Endothelial cell of umbilical vein (primary cell): ENCODE measurements at regions not wholly inside any gene's neighbourhood (a gene's known extent, or its start where the extent isn't known, plus 50 kb on each side); places are given as distances from the start of the nearest gene placed in this dataset.
"Not testable (repeated sequence)": the region's sequence is repeated elsewhere in the genome, so short reads cannot be mapped to it uniquely, and the experiment has no call there.

Experiments used
- BruUV-seq: library from RNA; stranded (reverse); fragments of 400-500 nt; replicated peaks from 2 replicates; lab custom pipeline; 2021; lab: Mats Ljungman, UMichigan
- CTCF ChIA-PET: fragments of 300-600, 350-600 bp; sonication (Branson Sonifier 250); formaldehyde crosslinking; loops from one replicate; lab custom pipeline; 2021; ENCODE audit warnings: antibody characterized with exemption, inconsistent platforms; lab: Charles Lee
- POLR2A ChIA-PET: fragments of 300-600, 350-600 bp; sonication (Branson Sonifier 250); formaldehyde crosslinking; loops from one replicate; lab custom pipeline; 2021; ENCODE audit warnings: antibody characterized with exemption, inconsistent platforms; lab: Charles Lee
- DNase-seq: peaks from one replicate; pipeline ENCODE4 v3.0.0-alpha.2; 2011; ENCODE audit warnings: low read depth, low spot score
- FAIRE-seq: peaks from 2 replicates; lab custom pipeline; 2011; peaks lifted over from hg19 to GRCh38; lab: Jason Lieb, UNC
- H2AFZ ChIP-seq: 2 replicates; pipeline ENCODE4 v1.6.0; 2012; ENCODE audit warnings: low read depth, low read length, control low read depth, inconsistent platforms
- H3K27ac ChIP-seq: 2 replicates; pipeline ENCODE4 v1.5.1; 2011; ENCODE audit warnings: low read depth, mild to moderate bottlenecking, control low read depth, low read length, moderate library complexity; ENCODE audit not compliant: insufficient read depth
- H3K27me3 ChIP-seq, 2 experiments: 2 replicates each; pipeline versions ENCODE4 v1.6.0 to v1.6.1; 2011; ENCODE audit warnings: low read length in 2 of 2, mixed read lengths in 1 of 2; ENCODE audit not compliant: control insufficient read depth in 2 of 2, insufficient read depth in 2 of 2
- H3K36me3 ChIP-seq, 2 experiments: 2 replicates in 1 of 2; 3 replicates in 1 of 2; pipeline ENCODE4 v1.5.1; 2011; ENCODE audit warnings: low read length in 2 of 2, mild to moderate bottlenecking in 1 of 2, moderate library complexity in 1 of 2; ENCODE audit not compliant: control insufficient read depth in 2 of 2, insufficient read depth in 2 of 2; ENCODE audit errors: extremely low read depth in 1 of 2
- H3K4me1 ChIP-seq: 3 replicates; pipeline ENCODE4 v1.5.1; 2011; ENCODE audit warnings: mild to moderate bottlenecking, low read length; ENCODE audit not compliant: control insufficient read depth, insufficient read depth; ENCODE audit errors: extremely low read depth
- H3K4me2 ChIP-seq: 2 replicates; pipeline ENCODE4 v1.6.1; 2011; ENCODE audit warnings: low read length, control low read depth, mixed read lengths; ENCODE audit not compliant: insufficient read depth
- H3K4me3 ChIP-seq, 3 experiments: fragments of 200-600 bp in 1 of 3; sonication (generic), shearing (Covaris generic) in 1 of 3; replicated peaks in 1 of 3; 2 replicates each; pipeline ENCODE4 v1.5.1; 2011 to 2016; ENCODE audit warnings: control low read depth in 3 of 3, low read length in 3 of 3, mild to moderate bottlenecking in 2 of 3, inconsistent platforms in 1 of 3, low read depth in 1 of 3, moderate library complexity in 1 of 3; ENCODE audit not compliant: insufficient read depth in 1 of 3
- H3K79me2 ChIP-seq: 2 replicates; pipeline ENCODE4 v1.6.0; 2012; ENCODE audit warnings: low read length, inconsistent platforms; ENCODE audit not compliant: control insufficient read depth, insufficient read depth
- H3K9ac ChIP-seq: replicated peaks from 2 replicates; pipeline ENCODE3; 2011; ENCODE audit warnings: low read length, control low read depth; ENCODE audit not compliant: insufficient read depth; ENCODE audit errors: extremely low read depth
- H3K9me1 ChIP-seq: replicated peaks from 3 replicates; pipeline ENCODE4 v1.6.0; 2011; ENCODE audit warnings: mild to moderate bottlenecking, low read length; ENCODE audit not compliant: control insufficient read depth, insufficient read depth; ENCODE audit errors: extremely low read depth
- H3K9me3 ChIP-seq: replicated peaks from 2 replicates; pipeline ENCODE4 v1.5.1; 2012; ENCODE audit warnings: low read length, inconsistent platforms; ENCODE audit not compliant: control insufficient read depth, insufficient read depth
- H4K20me1 ChIP-seq: replicated peaks from 2 replicates; pipeline ENCODE3; 2011; ENCODE audit warnings: mild to moderate bottlenecking, low read length; ENCODE audit not compliant: control insufficient read depth, insufficient read depth; ENCODE audit errors: extremely low read depth
- EZH2 ChIP-seq: IDR thresholded peaks from 2 replicates; pipeline ENCODE4 v1.6.1; 2012; ENCODE audit warnings: borderline replicate concordance, low read depth, mild to moderate bottlenecking, moderate library complexity, low read length, inconsistent platforms; ENCODE audit not compliant: severe bottlenecking
- FOS ChIP-seq: IDR thresholded peaks from 2 replicates; pipeline ENCODE4 v1.6.1; 2011; ENCODE audit warnings: mild to moderate bottlenecking, low read length, moderate library complexity, borderline replicate concordance; ENCODE audit not compliant: insufficient read depth
- GATA2 ChIP-seq: IDR thresholded peaks from 2 replicates; pipeline ENCODE4 v1.7.0; 2011; ENCODE audit warnings: low read depth, mild to moderate bottlenecking, moderate library complexity, mixed read lengths, low read length; ENCODE audit not compliant: insufficient read length, insufficient read depth
- MAX ChIP-seq: IDR thresholded peaks from 2 replicates; pipeline ENCODE4 v1.6.1; 2011; ENCODE audit not compliant: insufficient read depth, insufficient read length
- MYC ChIP-seq: IDR thresholded peaks from one replicate; pipeline ENCODE4 v1.6.1; 2011; ENCODE audit warnings: mild to moderate bottlenecking, low read depth, low read length
- POLR2A ChIP-seq: IDR thresholded peaks from 2 replicates; pipeline ENCODE4 v1.6.1; 2012; ENCODE audit warnings: low read depth, mild to moderate bottlenecking, control low read depth, low read length
- POLR2AphosphoS5 ChIP-seq: IDR thresholded peaks from 2 replicates; pipeline ENCODE4 v1.6.1; 2012; ENCODE audit warnings: low read depth, mild to moderate bottlenecking, control low read depth, low read length, moderate library complexity; ENCODE audit not compliant: insufficient read depth
- dilution Hi-C: fragments of 300-500 bp; cut with MboI; formaldehyde crosslinking; loops from one replicate; pipeline ENCODE4 v1.15.0; 2019; ENCODE audit warnings: low sequenced_read_pairs; ENCODE audit not compliant: extremely low pct_ligation_motif_present
- intact Hi-C: fragments of 100-400 bp; cut with micrococcal nuclease; formaldehyde crosslinking; loops from one replicate; pipeline ENCODE4 v1.10.0; 2022

DNA sequence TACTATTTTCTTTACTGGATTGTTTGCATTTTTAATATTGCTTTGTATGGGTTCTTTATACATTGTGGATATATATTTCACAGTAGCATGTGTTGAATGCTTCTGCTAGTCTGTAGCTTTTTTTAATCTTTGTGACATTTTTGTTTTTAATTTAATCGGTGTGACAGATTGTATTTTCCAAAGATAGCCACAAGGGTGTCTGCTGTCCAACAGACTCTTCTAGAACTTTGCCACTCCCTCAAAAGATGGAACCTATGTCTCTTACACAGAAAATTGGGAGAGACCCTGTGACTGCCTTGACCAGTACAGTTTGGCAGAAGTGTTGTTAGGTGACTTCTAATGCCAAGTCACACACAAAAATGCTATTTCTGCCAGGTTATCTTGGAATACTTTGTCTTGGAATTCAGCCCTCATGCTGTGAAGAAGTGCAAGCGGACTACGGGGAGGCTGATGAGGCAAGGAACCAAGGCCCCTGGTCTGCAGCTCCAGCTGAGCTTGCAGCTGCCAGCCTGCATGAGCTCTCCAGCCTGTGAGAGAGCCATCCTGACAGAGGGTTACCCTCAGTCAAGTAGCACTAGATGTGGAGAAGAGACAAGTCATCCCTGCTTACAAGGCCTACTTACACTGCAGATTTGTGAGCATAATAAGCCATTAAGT is 110.8 kb downstream of the TDRD15 start:
- no peak overlapping the region for H3K4me3 ChIP-seq
- dilution Hi-C loops: no loop called here
- H2AFZ ChIP-seq: no peak overlapping the region
- H4K20me1 ChIP-seq: no peaks in the 10 kb centered on the region
- H3K36me3 ChIP-seq: no peaks in the 10 kb centered on the region
- DNase-seq: no peak
- CTCF ChIA-PET: interaction anchor here (1.0 kb wide), 1 partner anchor 405 kb away, joined by 3 read pairs; no protein-coding TSS in a partner anchor
- H3K27ac ChIP-seq: no peak overlapping the region
- TF ChIP-seq POLR2A (no peak), MYC (no peak), MAX (no peak), GATA2 (no peak), FOS (no peak), POLR2AphosphoS5 (no peak), EZH2 (no peak)
- intact Hi-C loops: no loop called here
- no TSS peak for BruUV-seq
- no peaks in the 10 kb centered on the region for H3K27me3 ChIP-seq
- POLR2A ChIA-PET: no interaction called here
- no peaks in the 10 kb centered on the region for H3K9me1 ChIP-seq
- no peaks in the 10 kb centered on the region for H3K9me3 ChIP-seq
- no peaks in the 10 kb centered on the region for H3K79me2 ChIP-seq
- FAIRE-seq: no peak
- H3K4me1 ChIP-seq: no peaks in the 10 kb centered on the region
- no peak overlapping the region for H3K4me2 ChIP-seq
- H3K9ac ChIP-seq: no peak overlapping the region

GRCh38 chr2:21239749-21240148 is 116.0 kb downstream of the TDRD15 start:
- H3K9me1 ChIP-seq, H3K27ac ChIP-seq, CTCF ChIA-PET, intact Hi-C loops, H3K36me3 ChIP-seq, BruUV-seq, POLR2A ChIA-PET, H3K79me2 ChIP-seq, H3K9ac ChIP-seq, H2AFZ ChIP-seq, H3K4me1 ChIP-seq, H3K27me3 ChIP-seq, H3K4me2 ChIP-seq, H3K9me3 ChIP-seq, DNase-seq, dilution Hi-C loops, H3K4me3 ChIP-seq, FAIRE-seq, H4K20me1 ChIP-seq: not testable (repeated sequence)
